Prostate gland (tissue), 2 donors: ENCODE measurements at regions not wholly inside any gene's neighbourhood (a gene's known extent, or its start where the extent isn't known, plus 50 kb on each side); places are given as distances from the start of the nearest gene placed in this dataset.

Source experiments
- POLR2A ChIP-seq: fragments of 450-650 bp; IDR thresholded peaks from one replicate; pipeline ENCODE4 v1.6.1; 2016; ENCODE audit warnings: antibody characterized with exemption, mild to moderate bottlenecking
- POLR2AphosphoS5 ChIP-seq: sonication (generic); formaldehyde crosslinking; IDR thresholded peaks from one replicate; pipeline ENCODE4 v1.6.1; 2017; ENCODE audit warnings: antibody characterized with exemption
- TF ChIP-seq, protein P1 (sequence below), 4 experiments: fragments of 200-600 bp in 2 of 4; fragments of 450-650 bp in 2 of 4; sonication (generic) in 2 of 4; IDR thresholded peaks; 1 replicate in 3 of 4; 2 replicates in 1 of 4; pipeline ENCODE4 v1.5.1; 2016 to 2019; ENCODE audit warnings: antibody characterized with exemption in 4 of 4, mild to moderate bottlenecking in 2 of 4, moderate library complexity in 2 of 4

DNA sequence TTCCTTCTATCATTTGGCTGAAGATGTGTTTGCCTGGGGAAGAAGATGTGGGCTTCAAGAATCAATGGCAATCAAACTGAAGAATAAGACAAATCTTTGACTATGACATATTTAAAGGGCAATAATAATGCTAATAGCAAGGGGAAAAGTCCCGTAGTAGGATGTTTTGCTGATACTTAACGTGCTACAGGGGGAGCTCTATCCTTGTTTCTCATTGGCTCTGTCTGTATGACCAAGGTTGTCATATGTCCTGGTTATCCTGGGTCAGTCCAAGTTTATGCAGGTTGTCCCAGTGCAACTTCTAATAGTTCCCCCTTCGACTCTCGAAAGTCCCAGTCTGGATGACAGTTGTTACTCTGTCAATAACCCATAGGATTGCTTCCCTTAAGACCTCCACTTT is 321.3 kb downstream of the DHX35 start:
- no peak for TF ChIP-seq POLR2A
- TF ChIP-seq, protein P1, sequence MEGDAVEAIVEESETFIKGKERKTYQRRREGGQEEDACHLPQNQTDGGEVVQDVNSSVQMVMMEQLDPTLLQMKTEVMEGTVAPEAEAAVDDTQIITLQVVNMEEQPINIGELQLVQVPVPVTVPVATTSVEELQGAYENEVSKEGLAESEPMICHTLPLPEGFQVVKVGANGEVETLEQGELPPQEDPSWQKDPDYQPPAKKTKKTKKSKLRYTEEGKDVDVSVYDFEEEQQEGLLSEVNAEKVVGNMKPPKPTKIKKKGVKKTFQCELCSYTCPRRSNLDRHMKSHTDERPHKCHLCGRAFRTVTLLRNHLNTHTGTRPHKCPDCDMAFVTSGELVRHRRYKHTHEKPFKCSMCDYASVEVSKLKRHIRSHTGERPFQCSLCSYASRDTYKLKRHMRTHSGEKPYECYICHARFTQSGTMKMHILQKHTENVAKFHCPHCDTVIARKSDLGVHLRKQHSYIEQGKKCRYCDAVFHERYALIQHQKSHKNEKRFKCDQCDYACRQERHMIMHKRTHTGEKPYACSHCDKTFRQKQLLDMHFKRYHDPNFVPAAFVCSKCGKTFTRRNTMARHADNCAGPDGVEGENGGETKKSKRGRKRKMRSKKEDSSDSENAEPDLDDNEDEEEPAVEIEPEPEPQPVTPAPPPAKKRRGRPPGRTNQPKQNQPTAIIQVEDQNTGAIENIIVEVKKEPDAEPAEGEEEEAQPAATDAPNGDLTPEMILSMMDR (IDR thresholded peaks at IDR 0.05): no peak
- no peak for TF ChIP-seq POLR2AphosphoS5
